Stimulated activated memory B cell treated with anti-CD40 and anti-IgM and Interleukin-4, amounts not matched to agents 10 μg/mL and 1 μg/mL and 100 μg/mL, for 72 hours (primary cell): ENCODE measurements at regions not wholly inside any gene's neighbourhood (a gene's known extent, or its start where the extent isn't known, plus 50 kb on each side); places are given as distances from the start of the nearest gene placed in this dataset.
"Not testable (repeated sequence)": the region's sequence is repeated elsewhere in the genome, so short reads cannot be mapped to it uniquely, and the experiment has no call there.

ENCODE experiments used
- ATAC-seq: fragments of 150-1000 bp; cut with Tn5 transposase; 2 replicates; pipeline ENCODE4 v1.10.0; 2021
- H3K27ac Mint-ChIP-seq: one replicate; pipeline ENCODE4 v1.8.0; 2022; ENCODE audit warnings: mild to moderate bottlenecking, mixed read lengths
- H3K27me3 Mint-ChIP-seq: one replicate; pipeline ENCODE4 v1.8.0; 2022; ENCODE audit warnings: mixed read lengths
- H3K36me3 Mint-ChIP-seq: one replicate; pipeline ENCODE4 v1.8.0; 2022; ENCODE audit warnings: mixed read lengths
- H3K4me1 Mint-ChIP-seq: one replicate; pipeline ENCODE4 v1.8.0; 2022; ENCODE audit warnings: mixed read lengths
- H3K4me3 Mint-ChIP-seq: one replicate; pipeline ENCODE4 v1.8.0; 2022; ENCODE audit warnings: mild to moderate bottlenecking, moderate library complexity, mixed read lengths
- H3K9me3 Mint-ChIP-seq: one replicate; pipeline ENCODE4 v1.8.0; 2022; ENCODE audit warnings: mixed read lengths

DNA sequence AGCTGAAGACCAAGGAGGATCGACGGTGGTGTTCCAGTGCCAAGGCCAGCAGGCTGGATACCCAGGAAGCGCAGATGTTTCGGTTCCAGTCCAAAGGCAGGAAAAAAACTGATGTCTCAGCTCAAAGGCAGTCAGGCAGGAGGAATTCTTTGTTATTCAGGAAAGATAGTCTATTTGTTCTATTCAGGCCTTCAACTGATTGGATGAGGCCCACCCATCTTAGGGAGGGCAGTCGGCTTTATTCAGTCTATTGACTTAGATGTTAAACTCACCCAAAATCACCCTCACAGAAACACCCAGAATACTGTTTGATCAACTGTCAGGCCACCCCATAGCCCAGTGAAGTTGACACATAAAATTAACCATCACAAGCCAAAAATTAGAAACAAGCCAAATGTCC lies 63.9 kb upstream of the SMURF2 start:
- not testable (repeated sequence) for H3K4me1 Mint-ChIP-seq, ATAC-seq, H3K9me3 Mint-ChIP-seq, H3K27ac Mint-ChIP-seq, H3K36me3 Mint-ChIP-seq, H3K4me3 Mint-ChIP-seq, H3K27me3 Mint-ChIP-seq

DNA sequence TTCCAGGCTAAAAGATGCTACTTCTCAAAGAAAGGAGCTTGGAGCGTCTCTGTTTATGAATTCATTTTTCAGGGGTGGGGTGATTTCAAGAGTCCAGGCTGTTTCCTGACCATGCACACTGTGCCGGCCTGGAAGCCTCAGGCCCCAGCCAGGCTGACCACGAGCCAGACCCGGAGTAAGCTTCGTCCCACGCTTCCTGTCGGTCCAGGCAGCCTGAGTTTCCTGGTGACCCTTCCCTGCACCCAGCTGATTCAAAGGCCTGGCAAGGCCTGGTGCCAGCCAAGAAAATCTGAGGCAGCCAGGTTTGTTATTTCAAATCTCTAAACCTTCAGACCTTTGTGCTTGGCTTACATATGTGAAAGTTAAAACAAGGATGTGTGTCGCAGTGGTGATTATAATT lies 62.1 kb upstream of the SMURF2 start:
- H3K27ac Mint-ChIP-seq, ATAC-seq, H3K9me3 Mint-ChIP-seq, H3K4me3 Mint-ChIP-seq, H3K4me1 Mint-ChIP-seq, H3K36me3 Mint-ChIP-seq, H3K27me3 Mint-ChIP-seq: not testable (repeated sequence)

DNA sequence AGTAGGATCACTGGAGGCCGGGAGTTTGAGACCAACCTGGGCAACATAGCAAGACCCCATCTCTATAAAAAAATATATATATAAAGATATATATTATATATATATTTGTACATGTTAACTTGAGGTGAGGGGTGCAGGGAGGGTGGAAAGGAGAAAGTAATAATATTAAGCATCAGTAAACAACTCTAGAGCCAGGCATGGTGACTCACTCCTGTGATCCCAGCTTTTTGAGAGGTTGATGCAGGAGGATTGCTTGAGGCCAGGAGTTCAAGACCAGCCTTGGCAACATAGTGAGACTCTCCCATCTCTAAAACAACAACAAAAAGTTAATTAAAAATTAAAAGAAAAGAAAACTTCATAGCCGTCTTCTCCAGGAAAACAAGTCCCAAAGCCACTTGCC lies 61.7 kb upstream of the SMURF2 start:
- H3K9me3 Mint-ChIP-seq, result no peaks in the 10 kb centered on the region
- no peak overlapping the region for H3K4me3 Mint-ChIP-seq
- H3K27ac Mint-ChIP-seq, result no peak overlapping the region
- H3K27me3 Mint-ChIP-seq, result no peaks in the 10 kb centered on the region
- H3K36me3 Mint-ChIP-seq, result no peaks in the 10 kb centered on the region
- H3K4me1 Mint-ChIP-seq, result no peaks in the 10 kb centered on the region
- no peak for ATAC-seq

DNA sequence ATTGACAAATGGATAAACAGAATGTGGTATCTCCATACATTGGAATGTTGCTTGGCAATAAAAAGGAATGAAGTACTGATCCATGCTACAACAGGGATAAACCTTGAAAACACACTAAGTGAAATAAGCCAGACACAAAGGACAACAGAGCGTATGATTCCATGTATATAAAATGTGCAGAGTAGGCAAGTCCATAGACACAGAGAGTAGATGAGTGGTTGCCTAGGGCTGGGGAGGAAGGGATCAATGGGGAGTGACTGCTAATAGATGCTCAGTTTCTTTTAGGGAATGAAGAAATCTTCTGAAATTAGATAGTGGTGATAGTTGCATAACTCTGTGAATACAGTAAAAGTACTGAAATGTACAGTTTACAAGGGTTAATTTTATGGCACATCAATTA lies 59.4 kb upstream of the SMURF2 start:
- not testable (repeated sequence) for H3K36me3 Mint-ChIP-seq, ATAC-seq, H3K4me1 Mint-ChIP-seq, H3K4me3 Mint-ChIP-seq, H3K27me3 Mint-ChIP-seq, H3K9me3 Mint-ChIP-seq, H3K27ac Mint-ChIP-seq

- H3K27ac Mint-ChIP-seq, H3K9me3 Mint-ChIP-seq, H3K4me1 Mint-ChIP-seq, H3K36me3 Mint-ChIP-seq, ATAC-seq, H3K4me3 Mint-ChIP-seq, H3K27me3 Mint-ChIP-seq: not testable (repeated sequence)
Measured at GRCh38 chr17:64720253-64720652, 58.1 kb upstream of the SMURF2 start.

GRCh38 chr17:64719517-64719916 lies 57.4 kb upstream of the SMURF2 start:
- not testable (repeated sequence) for ATAC-seq, H3K4me3 Mint-ChIP-seq, H3K27ac Mint-ChIP-seq, H3K27me3 Mint-ChIP-seq, H3K36me3 Mint-ChIP-seq, H3K4me1 Mint-ChIP-seq, H3K9me3 Mint-ChIP-seq

DNA sequence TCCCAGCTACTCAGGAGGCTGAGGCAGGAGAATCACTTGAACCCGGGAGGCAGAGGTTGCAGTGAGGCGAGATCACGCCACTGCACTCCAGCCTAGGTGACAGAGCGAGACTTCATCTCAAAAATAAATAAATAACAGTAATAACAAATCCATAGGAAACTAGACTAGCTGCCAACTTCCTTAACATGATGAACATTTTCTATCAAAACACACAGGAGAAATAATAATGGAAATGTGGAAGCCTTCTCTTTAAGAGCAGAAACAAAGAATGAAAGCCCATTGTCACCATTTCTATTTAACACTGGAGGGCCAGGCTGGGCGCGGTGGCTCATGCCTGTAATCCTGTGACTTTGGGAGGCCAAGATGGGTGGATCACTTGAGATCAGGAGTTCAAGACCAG lies 56.7 kb upstream of the SMURF2 start:
- ATAC-seq, H3K36me3 Mint-ChIP-seq, H3K27me3 Mint-ChIP-seq, H3K27ac Mint-ChIP-seq, H3K4me1 Mint-ChIP-seq, H3K9me3 Mint-ChIP-seq, H3K4me3 Mint-ChIP-seq: not testable (repeated sequence)

DNA sequence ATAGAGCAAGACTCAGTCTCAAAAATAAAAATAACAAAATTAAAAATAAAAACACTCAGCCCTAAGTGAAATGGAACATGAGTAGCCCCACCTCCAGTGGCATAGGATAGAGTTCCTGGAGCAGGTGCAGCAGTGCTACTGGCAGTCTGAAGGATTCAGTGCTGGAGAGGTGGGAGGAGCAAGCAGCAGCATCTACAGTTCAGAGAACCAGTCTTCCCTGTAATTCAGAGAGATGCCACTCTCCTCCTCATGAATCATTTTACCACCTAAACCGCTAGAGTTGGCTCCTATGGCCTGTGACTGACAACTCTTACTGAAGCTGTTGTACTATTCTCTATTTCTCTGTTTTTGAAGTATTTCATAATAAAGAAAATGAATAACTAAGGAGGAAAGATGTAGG lies 56.0 kb upstream of the SMURF2 start:
- H3K27ac Mint-ChIP-seq, result no peak overlapping the region
- H3K27me3 Mint-ChIP-seq, result no peaks in the 10 kb centered on the region
- no peaks in the 10 kb centered on the region for H3K9me3 Mint-ChIP-seq
- H3K36me3 Mint-ChIP-seq, result no peaks in the 10 kb centered on the region
- H3K4me1 Mint-ChIP-seq, result peaks cover 12% of the 10 kb centered on the region
- H3K4me3 Mint-ChIP-seq, result no peak overlapping the region
- no peak for ATAC-seq

DNA sequence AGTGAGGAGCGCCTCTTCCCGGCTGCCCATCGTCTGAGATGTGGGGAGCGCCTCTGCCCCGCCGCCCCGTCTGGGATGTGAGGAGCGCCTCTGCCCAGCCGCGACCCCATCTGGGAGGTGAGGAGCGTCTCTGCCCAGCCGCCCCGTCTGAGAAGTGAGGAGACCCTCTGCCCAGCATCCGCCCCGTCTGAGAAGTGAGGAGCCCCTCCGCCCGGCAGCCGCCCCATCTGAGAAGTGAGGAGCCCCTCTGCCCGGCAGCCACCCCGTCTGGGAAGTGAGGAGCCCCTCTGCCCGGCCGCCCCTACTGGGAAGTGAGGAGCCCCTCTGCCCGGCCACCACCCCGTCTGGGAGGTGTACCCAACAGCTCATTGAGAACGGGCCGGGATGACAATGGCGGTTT lies 54.4 kb upstream of the SMURF2 start:
- H3K4me1 Mint-ChIP-seq, result peaks cover 23% of the 10 kb centered on the region
- not testable (repeated sequence) for H3K36me3 Mint-ChIP-seq, H3K9me3 Mint-ChIP-seq, H3K27me3 Mint-ChIP-seq, H3K4me3 Mint-ChIP-seq, H3K27ac Mint-ChIP-seq, ATAC-seq

DNA sequence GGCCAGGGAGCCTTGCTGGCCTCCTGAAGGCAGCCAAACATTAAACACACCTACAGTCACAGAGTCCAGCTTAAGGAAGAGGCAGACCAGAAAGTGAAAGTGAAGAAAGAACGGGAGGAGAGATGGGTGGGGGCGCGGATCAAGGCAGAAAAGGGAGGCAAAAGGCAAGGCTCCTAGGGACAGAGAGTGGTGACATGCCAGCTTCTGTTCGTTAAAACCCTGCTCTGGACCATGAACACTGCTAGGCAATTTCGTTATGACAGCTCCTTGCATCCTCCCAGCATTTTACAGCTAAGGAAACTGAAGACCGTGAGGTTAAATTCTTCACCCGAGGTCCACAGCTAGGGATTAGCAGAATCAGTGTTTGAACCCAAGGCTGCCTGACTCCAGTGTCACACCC lies 51.7 kb upstream of the SMURF2 start:
- H3K4me3 Mint-ChIP-seq, result peak overlapping the region; percentile 53
- not testable (repeated sequence) for H3K27me3 Mint-ChIP-seq, H3K9me3 Mint-ChIP-seq, ATAC-seq, H3K36me3 Mint-ChIP-seq
- H3K27ac Mint-ChIP-seq, result peak overlapping the region; percentile 58
- H3K4me1 Mint-ChIP-seq, result peaks cover 29% of the 10 kb centered on the region

GRCh38 chr17:64712557-64713351 lies 50.6 kb upstream of the SMURF2 start:
- not testable (repeated sequence) for H3K9me3 Mint-ChIP-seq
- H3K4me1 Mint-ChIP-seq, result peaks cover 29% of the 10 kb centered on the region
- ATAC-seq, result peak; percentile 62

More at GRCh38 chr17:64712557-64713351, 50.6 kb upstream of the SMURF2 start:
- H3K27ac Mint-ChIP-seq, result peak overlapping the region; percentile 58
- H3K4me3 Mint-ChIP-seq, result peak overlapping the region; percentile 68
- not testable (repeated sequence) for H3K27me3 Mint-ChIP-seq, H3K36me3 Mint-ChIP-seq
